Mucosa of gallbladder (tissue), 1 donor: ENCODE measurements at regions not wholly inside any gene's neighbourhood (a gene's known extent, or its start where the extent isn't known, plus 50 kb on each side); places are given as distances from the start of the nearest gene placed in this dataset.

Source experiments
- DNase-seq: peaks from one replicate; pipeline ENCODE4 v3.0.0-alpha.2; 2020; ENCODE audit warnings: low spot score
- donor health status: DM: no; HTN: no; CAD: no.

- DNase-seq, result no peak
Measured at GRCh38 chr7:39888171-39888853, 61.7 kb upstream of the CDK13 start.

GRCh38 chr7:39890411-39890810, 59.6 kb upstream of the CDK13 start:
- no peak for DNase-seq

DNA sequence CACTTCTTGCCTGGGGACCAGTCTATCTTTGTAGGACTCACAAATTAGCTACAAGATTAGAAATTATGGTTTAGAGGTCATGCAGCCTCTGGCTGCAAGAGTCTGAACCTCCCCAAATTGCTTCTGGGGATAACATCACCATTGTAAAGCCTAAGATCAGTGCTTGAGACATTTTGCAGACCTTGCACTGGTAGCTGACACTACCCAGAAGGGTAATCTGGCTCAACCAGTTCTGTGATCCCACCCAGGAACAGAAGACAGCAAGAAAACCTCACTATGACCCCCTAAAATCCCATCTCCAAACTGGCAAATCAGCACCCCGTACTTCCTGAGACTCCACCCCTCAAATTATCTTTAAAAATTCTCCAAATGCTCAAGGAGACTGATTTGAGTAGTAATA, 58.2 kb upstream of the CDK13 start:
- no peak for DNase-seq

GRCh38 chr7:39892361-39892760, 57.7 kb upstream of the CDK13 start:
- DNase-seq, result no peak

DNA sequence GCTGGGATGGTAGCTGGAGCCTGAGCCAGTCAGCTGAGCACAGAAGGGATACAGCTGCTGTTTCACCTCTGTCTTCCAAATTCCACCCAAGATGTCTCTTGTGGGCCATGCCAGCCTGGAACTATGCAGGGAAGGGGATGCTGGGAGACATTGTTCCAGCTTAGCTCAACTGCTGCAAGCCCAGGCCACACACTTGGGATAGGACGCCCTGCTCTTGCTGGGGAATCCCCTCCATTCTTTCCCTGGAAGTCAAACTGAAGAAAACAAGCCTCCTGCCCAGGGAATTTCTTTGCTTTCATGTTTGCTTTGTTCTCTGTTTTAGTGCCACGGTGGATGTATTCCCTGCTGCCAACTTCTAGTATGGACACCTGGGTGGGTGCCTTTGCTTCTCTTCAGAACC, 55.2 kb upstream of the CDK13 start:
- no peak for DNase-seq

GRCh38 chr7:39896840-39897239, 53.2 kb upstream of the CDK13 start:
- DNase-seq, result no peak

GRCh38 chr7:39898867-39899266, 51.2 kb upstream of the CDK13 start:
- no peak for DNase-seq
